ENCODE measurements at regions not wholly inside any gene's neighbourhood (a gene's known extent, or its start where the extent isn't known, plus 50 kb on each side); places are given as distances from the start of the nearest gene placed in this dataset.

- DNase-seq (ENCODE audit: low read depth): no peak
- TF ChIP-seq CTCF (IDR thresholded peaks at IDR 0.05; ENCODE audit: control insufficient read depth, extremely low read depth, insufficient read depth): no peak
- no peak overlapping the region for H3K4me3 ChIP-seq (ENCODE audit: low read depth, low read length)
Observed at GRCh38 chr15:69659454-69660050, 206.9 kb downstream of the RPLP1 start.

- no peak for DNase-seq (ENCODE audit: low read depth)
- TF ChIP-seq CTCF (IDR thresholded peaks at IDR 0.05; ENCODE audit: control insufficient read depth, extremely low read depth, insufficient read depth): no peak
- no peak overlapping the region for H3K4me3 ChIP-seq (ENCODE audit: low read depth, low read length)
Observed at GRCh38 chr15:69660114-69660513, 207.5 kb downstream of the RPLP1 start.

- H3K4me3 ChIP-seq (ENCODE audit: low read depth, low read length): no peak overlapping the region
- TF ChIP-seq CTCF (IDR thresholded peaks at IDR 0.05; ENCODE audit: control insufficient read depth, extremely low read depth, insufficient read depth): no peak
- no peak for DNase-seq (ENCODE audit: low read depth)
Observed at GRCh38 chr15:69660658-69661405, 208.2 kb downstream of the RPLP1 start.

- TF ChIP-seq CTCF (IDR thresholded peaks at IDR 0.05; ENCODE audit: control insufficient read depth, extremely low read depth, insufficient read depth): no peak
- H3K4me3 ChIP-seq (ENCODE audit: low read depth, low read length): no peak overlapping the region
- no peak for DNase-seq (ENCODE audit: low read depth)
Observed at GRCh38 chr15:69661446-69661845, 208.8 kb downstream of the RPLP1 start.

GRCh38 chr15:69661871-69662644, 209.4 kb downstream of the RPLP1 start:
- DNase-seq (ENCODE audit: low read depth): no peak
- no peak overlapping the region for H3K4me3 ChIP-seq (ENCODE audit: low read depth, low read length)
- no peak for TF ChIP-seq CTCF (IDR thresholded peaks at IDR 0.05; ENCODE audit: control insufficient read depth, extremely low read depth, insufficient read depth)

GRCh38 chr15:69662645-69663000, 210.0 kb downstream of the RPLP1 start:
- DNase-seq (ENCODE audit: low read depth): no peak
- no peak for TF ChIP-seq CTCF (IDR thresholded peaks at IDR 0.05; ENCODE audit: control insufficient read depth, extremely low read depth, insufficient read depth)

More at GRCh38 chr15:69662645-69663000, 210.0 kb downstream of the RPLP1 start:
- H3K4me3 ChIP-seq (ENCODE audit: low read depth, low read length): no peak overlapping the region
